ENCODE measurements at regions not wholly inside any gene's neighbourhood (a gene's known extent, or its start where the extent isn't known, plus 50 kb on each side); places are given as distances from the start of the nearest gene placed in this dataset.

GRCh38 chr19:30070198-30070967 is 128.3 kb downstream of the URI1 start:
- H3K27me3 ChIP-seq, result peaks cover 0 to 13% (median 6%) of the 10 kb centered on the region in 3 donors
- no peaks in the 10 kb centered on the region for H3K4me1 ChIP-seq
- H3K36me3 ChIP-seq, result no peaks in the 10 kb centered on the region
- DNase-seq, result no peak
- ATAC-seq, result no peak
- in situ Hi-C loops (cut with MboI; ENCODE audit: low sequenced_read_pairs in 4 of 4) (no loop called here), intact Hi-C loops (cut with DNase I; ENCODE audit: low total_unique reads) (no loop called here)
- no peak for TF ChIP-seq POLR2A (IDR thresholded peaks at IDR 0.05)
- no peak for TF ChIP-seq CTCF (IDR thresholded peaks at IDR 0.05 in 4 of 5, conservative IDR thresholded peaks at IDR 0.05 in 1 of 5)
- H3K4me3 ChIP-seq, result no peak overlapping the region
- no peaks in the 10 kb centered on the region for H3K9me3 ChIP-seq
- H3K27ac ChIP-seq, result no peak overlapping the region

GRCh38 chr19:30070968-30071632 is 129.1 kb downstream of the URI1 start:
- no peak overlapping the region for H3K4me3 ChIP-seq
- H3K36me3 ChIP-seq, result no peaks in the 10 kb centered on the region
- intact Hi-C loops (cut with DNase I; ENCODE audit: low total_unique reads), result no loop called here
- no peak for TF ChIP-seq POLR2A (IDR thresholded peaks at IDR 0.05)
- TF ChIP-seq CTCF (IDR thresholded peaks at IDR 0.05 in 4 of 5, conservative IDR thresholded peaks at IDR 0.05 in 1 of 5), result no peak
- ATAC-seq (no peak), DNase-seq (no peak)
- in situ Hi-C loops (cut with MboI; ENCODE audit: low sequenced_read_pairs in 4 of 4), result no loop called here
- H3K9me3 ChIP-seq, result no peaks in the 10 kb centered on the region
- H3K4me1 ChIP-seq, result no peaks in the 10 kb centered on the region
- peaks cover 1 to 13% (median 6%) of the 10 kb centered on the region in 3 donors for H3K27me3 ChIP-seq
- no peak overlapping the region for H3K27ac ChIP-seq

- DNase-seq (no peak), ATAC-seq (no peak)
- TF ChIP-seq POLR2A (IDR thresholded peaks at IDR 0.05) (no peak), CTCF (IDR thresholded peaks at IDR 0.05 in 4 of 5, conservative IDR thresholded peaks at IDR 0.05 in 1 of 5) (no peak)
- Histone ChIP-seq H3K4me3 (no peak overlapping the region), H3K36me3 (no peaks in the 10 kb centered on the region), H3K27ac (no peak overlapping the region), H3K4me1 (no peaks in the 10 kb centered on the region), H3K27me3 (peaks cover 6 to 13% (median 8%) of the 10 kb centered on the region in 3 donors), H3K9me3 (no peaks in the 10 kb centered on the region)
- in situ Hi-C loops (cut with MboI; ENCODE audit: low sequenced_read_pairs in 4 of 4), result no loop called here
- intact Hi-C loops (cut with DNase I; ENCODE audit: low total_unique reads), result no loop called here
Measured at GRCh38 chr19:30071871-30072270, 129.8 kb downstream of the URI1 start.

- Histone ChIP-seq H3K4me1 (no peaks in the 10 kb centered on the region), H3K36me3 (no peaks in the 10 kb centered on the region), H3K27ac (no peak overlapping the region), H3K9me3 (no peaks in the 10 kb centered on the region), H3K4me3 (no peak overlapping the region), H3K27me3 (peaks cover 6 to 13% (median 8%) of the 10 kb centered on the region in 3 donors)
- intact Hi-C loops (cut with DNase I; ENCODE audit: low total_unique reads) (no loop called here), in situ Hi-C loops (cut with MboI; ENCODE audit: low sequenced_read_pairs in 4 of 4) (no loop called here)
- ATAC-seq (no peak), DNase-seq (no peak)
- TF ChIP-seq POLR2A (IDR thresholded peaks at IDR 0.05) (no peak), CTCF (IDR thresholded peaks at IDR 0.05 in 4 of 5, conservative IDR thresholded peaks at IDR 0.05 in 1 of 5) (no peak)
Measured at GRCh38 chr19:30073152-30074000, 131.3 kb downstream of the URI1 start.

All from gastrocnemius medialis (tissue), 4 donors.